ENCODE measurements at regions not wholly inside any gene's neighbourhood (a gene's known extent, or its start where the extent isn't known, plus 50 kb on each side); places are given as distances from the start of the nearest gene placed in this dataset.

GRCh38 chr13:48181482-48182145 is 51.4 kb upstream of the ITM2B start:
- DNase-seq: peak; percentile 60 to 72

GRCh38 chr13:48178126-48178525 is 54.9 kb upstream of the ITM2B start:
- DNase-seq: no peak

GRCh38 chr13:48176781-48177180 is 56.2 kb upstream of the ITM2B start:
- DNase-seq: no peak

- DNase-seq: peak; percentile 36 to 78
Measured at GRCh38 chr13:48175185-48175584, 57.8 kb upstream of the ITM2B start.

- DNase-seq: no peak
Measured at GRCh38 chr13:48167866-48168265, 65.1 kb upstream of the ITM2B start.

GRCh38 chr13:48165727-48166126 is 67.3 kb upstream of the ITM2B start:
- DNase-seq: no peak

GRCh38 chr13:48165063-48165462 is 67.9 kb upstream of the ITM2B start:
- no peak for DNase-seq

- DNase-seq: no peak
Measured at GRCh38 chr13:48163061-48163460, 68.2 kb upstream of the MED4 start.

- DNase-seq: peak; percentile 15 to 62
Measured at GRCh38 chr13:48162217-48162616, 67.3 kb upstream of the MED4 start.

- DNase-seq: peak; percentile 93 to 95
Measured at GRCh38 chr13:48161530-48162179, 66.8 kb upstream of the MED4 start.

GRCh38 chr13:48160606-48161278 is 65.8 kb upstream of the MED4 start:
- no peak for DNase-seq

GRCh38 chr13:48159826-48160225 is 64.9 kb upstream of the MED4 start:
- DNase-seq: no peak

GRCh38 chr13:48159401-48159800 is 64.5 kb upstream of the MED4 start:
- no peak for DNase-seq

GRCh38 chr13:48158915-48159314 is 64.0 kb upstream of the MED4 start:
- peak; percentile 51 for DNase-seq

- peak; percentile 48 to 51 for DNase-seq
Measured at GRCh38 chr13:48158290-48158689, 63.4 kb upstream of the MED4 start.

- no peak for DNase-seq
Measured at GRCh38 chr13:48156466-48156865, 61.6 kb upstream of the MED4 start.

- peak; percentile 54 to 76 for DNase-seq
Measured at GRCh38 chr13:48155848-48156247, 60.9 kb upstream of the MED4 start.

GRCh38 chr13:48154671-48155070 is 59.8 kb upstream of the MED4 start:
- no peak for DNase-seq

- DNase-seq: no peak
Measured at GRCh38 chr13:48153186-48153585, 58.3 kb upstream of the MED4 start.

GRCh38 chr13:48151363-48152161 is 56.7 kb upstream of the MED4 start:
- DNase-seq: peak; percentile 47 to 86

- DNase-seq: no peak
Measured at GRCh38 chr13:48148454-48148853, 53.5 kb upstream of the MED4 start.

GRCh38 chr13:48146636-48147035 is 51.7 kb upstream of the MED4 start:
- DNase-seq: no peak

- no peak for DNase-seq
Measured at GRCh38 chr13:48146122-48146521, 51.2 kb upstream of the MED4 start.

Measured in inflammatory macrophage (primary cell).